AG09319 (cell line): ENCODE measurements at regions not wholly inside any gene's neighbourhood (a gene's known extent, or its start where the extent isn't known, plus 50 kb on each side); places are given as distances from the start of the nearest gene placed in this dataset.

Experiments used
- DNase-seq: peaks from one replicate; pipeline ENCODE4 v3.0.0-alpha.2; 2010; ENCODE audit warnings: low read depth; ENCODE audit errors: extremely low read depth
- CTCF ChIP-seq: IDR thresholded peaks from 2 replicates; pipeline ENCODE4 v1.5.1; 2011; ENCODE audit warnings: low read depth, mild to moderate bottlenecking, inconsistent platforms, low read length, moderate library complexity

DNA sequence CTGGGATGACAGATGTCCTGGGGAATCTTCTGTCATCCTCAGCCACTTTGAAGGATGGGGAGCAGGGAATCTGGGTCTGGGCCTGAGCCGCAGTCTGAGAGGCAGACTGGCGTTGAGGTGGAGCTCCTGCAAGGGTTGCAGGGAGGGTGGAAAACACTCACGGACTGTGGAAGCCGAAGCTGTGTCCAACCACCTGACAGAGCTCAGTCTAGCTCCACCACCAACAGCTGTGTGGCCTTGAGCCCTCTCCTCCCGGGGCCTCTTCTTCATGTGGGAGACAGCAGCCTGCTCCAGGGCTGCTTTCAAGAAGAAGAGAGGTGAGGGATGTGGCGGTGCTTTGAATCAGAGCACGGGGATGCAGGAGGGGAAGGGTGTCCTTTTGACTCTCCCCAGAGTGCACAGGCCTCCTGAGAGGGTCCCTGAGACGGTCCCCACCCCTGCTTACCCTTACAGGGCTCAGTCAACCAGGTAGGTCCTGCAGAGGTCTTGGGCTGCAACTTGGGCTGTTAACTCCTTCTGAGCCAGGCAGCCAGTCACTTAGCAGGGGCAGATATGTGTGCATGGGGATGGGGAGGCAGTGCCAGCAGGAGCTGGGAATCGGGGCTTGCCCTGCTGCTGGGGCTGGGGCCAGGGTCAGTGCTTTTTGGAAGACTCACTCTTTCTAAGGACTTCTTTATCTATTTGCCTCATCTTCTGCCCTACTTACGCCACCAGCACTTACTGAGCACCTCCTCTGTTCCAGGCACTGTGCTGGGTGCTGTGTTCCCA lies 216.3 kb downstream of the PTPRU start:
- DNase-seq, result no peak
- no peak for TF ChIP-seq CTCF

GRCh38 chr1:29451368-29451892 lies 215.1 kb downstream of the PTPRU start:
- DNase-seq, result no peak
- TF ChIP-seq CTCF, result no peak

GRCh38 chr1:29450591-29450990 lies 214.3 kb downstream of the PTPRU start:
- DNase-seq, result no peak
- no peak for TF ChIP-seq CTCF

DNA sequence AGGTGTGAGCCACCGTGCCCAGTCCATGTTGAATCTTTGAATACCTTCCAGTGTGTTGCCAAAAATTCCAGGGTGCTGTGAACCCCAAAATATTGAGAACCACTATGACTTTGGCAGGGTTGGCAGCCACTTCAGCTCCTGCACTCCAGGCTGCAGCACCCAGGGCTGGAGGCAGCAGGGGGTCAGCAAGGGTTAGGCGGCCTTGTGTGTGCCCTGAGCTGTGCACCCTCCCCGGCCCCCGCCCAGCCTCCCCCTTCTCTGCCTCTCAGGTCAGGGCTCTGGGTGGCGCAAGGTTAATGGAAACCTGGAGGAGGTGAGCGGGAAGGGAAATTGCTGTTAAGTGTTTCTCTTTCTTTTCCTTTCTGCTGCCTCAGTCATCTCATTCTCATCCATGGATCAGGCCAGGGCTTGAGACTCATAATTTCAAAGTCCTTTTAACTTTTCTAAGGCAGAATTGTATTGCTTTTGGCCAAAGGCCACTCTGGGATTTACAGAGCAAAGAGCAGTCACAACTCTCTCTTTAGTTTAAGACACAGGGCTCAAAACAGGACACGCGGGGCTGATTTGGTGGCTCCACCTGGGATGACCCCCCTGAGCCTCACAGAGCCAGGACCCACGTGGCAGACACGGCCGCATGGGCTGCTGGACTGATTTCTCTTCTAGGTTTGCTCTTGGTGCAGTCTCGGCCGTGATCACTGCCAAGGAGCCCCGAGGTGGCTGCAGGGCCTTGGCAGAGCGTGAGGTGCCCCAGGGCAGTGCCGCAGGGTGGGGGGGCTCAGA lies 212.3 kb downstream of the PTPRU start:
- no peak for TF ChIP-seq CTCF
- no peak for DNase-seq

DNA sequence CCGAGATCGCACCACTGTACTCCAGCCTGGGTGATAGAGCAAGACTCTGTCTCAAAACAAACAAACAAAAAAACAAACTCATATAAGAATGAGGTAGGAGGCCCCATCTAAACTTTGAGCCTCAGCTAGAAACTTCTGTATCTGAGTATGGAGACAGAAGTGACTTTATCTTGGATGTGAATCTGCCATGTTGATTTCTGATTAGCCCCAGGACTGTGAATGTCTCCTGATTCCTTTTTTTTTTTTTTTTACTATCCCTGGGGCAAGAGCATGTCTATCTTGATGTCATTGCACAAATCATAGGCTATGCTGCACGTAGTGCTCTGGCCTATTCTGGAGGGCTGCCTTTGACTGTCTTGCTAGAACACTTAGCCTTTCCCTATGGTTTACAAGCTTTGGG lies 211.0 kb downstream of the PTPRU start:
- DNase-seq, result no peak
- no peak for TF ChIP-seq CTCF

- TF ChIP-seq CTCF, result no peak
- DNase-seq, result no peak
Observed at GRCh38 chr1:29444782-29445729, 208.7 kb downstream of the PTPRU start.
